ENCODE measurements at regions not wholly inside any gene's neighbourhood (a gene's known extent, or its start where the extent isn't known, plus 50 kb on each side); places are given as distances from the start of the nearest gene placed in this dataset.

DNA sequence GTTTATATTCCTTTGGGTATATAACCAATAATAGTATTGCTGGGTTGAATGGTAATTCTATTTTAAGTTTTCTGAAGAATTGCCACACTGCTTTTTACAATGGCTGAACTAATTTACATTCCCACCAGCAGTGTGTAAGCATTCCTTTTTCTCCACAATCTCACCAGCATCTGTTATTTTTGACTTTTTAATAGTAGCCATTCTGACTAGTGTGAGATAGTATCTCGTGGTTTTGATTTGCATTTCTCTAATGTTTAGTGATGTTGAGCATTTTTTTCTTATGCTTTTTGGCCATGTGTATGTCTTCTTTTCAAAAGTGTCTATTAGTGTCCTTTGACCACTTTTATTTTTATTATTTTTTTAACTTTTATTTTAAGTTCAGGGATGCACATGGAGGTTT, 275.3 kb downstream of the METTL15 start:
- Histone ChIP-seq H3K36me3 (ENCODE audit: control insufficient read depth in 2 of 2, insufficient read depth in 1 of 2, low read length in 2 of 2) (no peaks in the 10 kb centered on the region), H3K4me3 (ENCODE audit: low read depth, low read length) (no peak overlapping the region), H3K9me3 (ENCODE audit: control insufficient read depth, insufficient read depth, low read depth, low read length) (no peaks in the 10 kb centered on the region), H3K4me1 (ENCODE audit: control insufficient read depth, insufficient read depth, low read length) (no peaks in the 10 kb centered on the region), H3K27ac (ENCODE audit: extremely low read depth, low read depth, low read length) (no peak overlapping the region)
- ChIA-PET POLR2A (no interaction called here), CTCF (interaction anchor here (0.7 kb wide), 1 partner anchor 144 kb away, joined by 3 read pairs; no protein-coding TSS in a partner anchor)
- no peak for TF ChIP-seq ZNF146 (tag by site-specific recombination; IDR thresholded peaks at IDR 0.05)
